Ovary (tissue), 7 donors: ENCODE measurements at regions not wholly inside any gene's neighbourhood (a gene's known extent, or its start where the extent isn't known, plus 50 kb on each side); places are given as distances from the start of the nearest gene placed in this dataset.
"Not testable (repeated sequence)": the region's sequence is repeated elsewhere in the genome, so short reads cannot be mapped to it uniquely, and the experiment has no call there.

Source experiments
- DNase-seq, 5 donors: peaks; one replicate each; pipeline ENCODE4 v3.0.0-alpha.2; 2019 to 2020
- H3K27ac ChIP-seq, 2 donors: fragments of 200-600 bp; one replicate each; pipeline versions ENCODE4 v1.5.1 to v1.8.0; 2019 to 2022
- H3K27me3 ChIP-seq: fragments of 200-600 bp; one replicate; pipeline ENCODE4 v1.8.0; 2022
- H3K36me3 ChIP-seq: fragments of 200-600 bp; sonication (generic); one replicate; pipeline ENCODE4 v1.5.1; 2019
- H3K4me1 ChIP-seq: one replicate; pipeline ENCODE4 v1.8.1; 2013; ENCODE audit warnings: mild to moderate bottlenecking, moderate library complexity; ENCODE audit not compliant: insufficient read depth
- H3K4me3 ChIP-seq: fragments of 200-600 bp; sonication (generic); one replicate; pipeline ENCODE4 v1.5.1; 2017
- H3K9me3 ChIP-seq, 2 donors: fragments of 200-600 bp in 1 of 2; sonication (generic) in 1 of 2; one replicate each; pipeline versions ENCODE4 v1.5.1 to v1.8.1; 2013 to 2019; ENCODE audit warnings: mild to moderate bottlenecking in 1 of 2, moderate library complexity in 1 of 2
- CTCF ChIP-seq, 3 donors: fragments of 450-650 bp in 2 of 3; fragments of 200-600 bp in 1 of 3; IDR thresholded peaks; one replicate each; pipeline versions ENCODE4 v1.5.1 to v1.8.0; 2016 to 2022; ENCODE audit warnings: antibody characterized with exemption in 3 of 3, mild to moderate bottlenecking in 1 of 3
- EP300 ChIP-seq: sonication (generic); formaldehyde crosslinking; IDR thresholded peaks from one replicate; pipeline ENCODE4 v1.6.1; 2017; ENCODE audit warnings: antibody characterized with exemption
- POLR2A ChIP-seq: fragments of 450-650 bp; IDR thresholded peaks from one replicate; pipeline ENCODE4 v1.6.1; 2017; ENCODE audit warnings: antibody characterized with exemption, mild to moderate bottlenecking, moderate library complexity
- WGBS, 3 donors: extraction: QIAGEN DNeasy Blood & Tissue Kit in 1 of 3; methylation state at CpG; one replicate each; pipeline versions ENCODE4 v1.1.5 to v1.1.7; 2013 to 2017; 5-methylcytosine and 5-hydroxymethylcytosine counted together
- intact Hi-C, 4 donors: fragments of 100-400 bp; cut with DNase I; formaldehyde crosslinking; loops; one replicate each; pipeline versions ENCODE4 v1.11.0 to v1.15.1; 2022 to 2023
- donor health status: DM: no; HTN: no; CAD: no; lungs with moderate emphysema.
- donor health status: DM: no; HTN: no; CAD: no.
- donor health status: Bipolar disorder and iron deficiency.
- donor health status: DM: no; HTN: no; CAD: no.
- donor health status: DM: yes; HTN: yes; CAD: no.

- no peaks in the 10 kb centered on the region for H3K4me1 ChIP-seq
- DNase-seq: no peak
- intact Hi-C loops: no loop called here
- no peak for TF ChIP-seq POLR2A
- no peak for TF ChIP-seq EP300
- TF ChIP-seq CTCF (IDR thresholded peaks at IDR 0.05): no peak
- H3K9me3 ChIP-seq: no peaks in the 10 kb centered on the region
- no peaks in the 10 kb centered on the region for H3K36me3 ChIP-seq
- no peak overlapping the region for H3K4me3 ChIP-seq
- H3K27ac ChIP-seq: no peak overlapping the region
- no peaks in the 10 kb centered on the region for H3K27me3 ChIP-seq
These were observed 1438.2 kb downstream of the ZPLD1 start for GRCh38 chr3:103873021-103873420.

- H3K4me1 ChIP-seq: no peaks in the 10 kb centered on the region
- DNase-seq: no peak
- intact Hi-C loops: no loop called here
- H3K27me3 ChIP-seq: no peaks in the 10 kb centered on the region
- no peaks in the 10 kb centered on the region for H3K36me3 ChIP-seq
- no peaks in the 10 kb centered on the region for H3K9me3 ChIP-seq
- WGBS, 3 donors: 74 to 80% (median 79%) methylated on average over 2 of the region's 2 CpGs
- no peak for TF ChIP-seq POLR2A
- no peak for TF ChIP-seq CTCF (IDR thresholded peaks at IDR 0.05)
- no peak for TF ChIP-seq EP300
- no peak overlapping the region for H3K27ac ChIP-seq
- H3K4me3 ChIP-seq: no peak overlapping the region
These were observed 1439.2 kb downstream of the ZPLD1 start for GRCh38 chr3:103873897-103874545.

GRCh38 chr3:103881809-103882208 lies 1447.0 kb downstream of the ZPLD1 start:
- DNase-seq, intact Hi-C loops, H3K27me3 ChIP-seq, H3K4me1 ChIP-seq, H3K9me3 ChIP-seq, H3K27ac ChIP-seq, H3K4me3 ChIP-seq, H3K36me3 ChIP-seq: not testable (repeated sequence)

GRCh38 chr3:103889675-103890074 lies 1454.9 kb downstream of the ZPLD1 start:
- intact Hi-C loops: no loop called here
- H3K27me3 ChIP-seq: no peaks in the 10 kb centered on the region
- 76 to 82% (median 80%) methylated on average over 1 of the region's 1 CpG for WGBS, 3 donors
- no peaks in the 10 kb centered on the region for H3K9me3 ChIP-seq
- no peak overlapping the region for H3K27ac ChIP-seq
- TF ChIP-seq POLR2A (no peak), CTCF (IDR thresholded peaks at IDR 0.05) (no peak), EP300 (no peak)
- H3K4me1 ChIP-seq: no peaks in the 10 kb centered on the region
- no peak for DNase-seq
- H3K4me3 ChIP-seq: no peak overlapping the region
- H3K36me3 ChIP-seq: no peaks in the 10 kb centered on the region

GRCh38 chr3:103894162-103894822 lies 1459.5 kb downstream of the ZPLD1 start:
- Histone ChIP-seq H3K36me3 (no peaks in the 10 kb centered on the region), H3K9me3 (no peaks in the 10 kb centered on the region), H3K27ac (no peak overlapping the region), H3K4me3 (no peak overlapping the region), H3K4me1 (no peaks in the 10 kb centered on the region), H3K27me3 (no peaks in the 10 kb centered on the region)
- intact Hi-C loops: no loop called here
- TF ChIP-seq POLR2A (no peak), EP300 (no peak), CTCF (IDR thresholded peaks at IDR 0.05) (no peak)
- 85 to 93% (median 87%) methylated on average over 5 of the region's 5 CpGs for WGBS, 3 donors
- no peak for DNase-seq
